Bronchial epithelial cell (primary cell): ENCODE measurements at regions not wholly inside any gene's neighbourhood (a gene's known extent, or its start where the extent isn't known, plus 50 kb on each side); places are given as distances from the start of the nearest gene placed in this dataset.

Source experiments
- DNase-seq: peaks from one replicate; pipeline ENCODE4 v3.0.0-alpha.2; 2010; ENCODE audit warnings: low read depth
- FAIRE-seq: peaks from 2 replicates; lab custom pipeline; 2011; peaks lifted over from hg19 to GRCh38; lab: Jason Lieb, UNC
- H3K27me3 ChIP-seq: 2 replicates; pipeline ENCODE4 v1.5.1; 2011; ENCODE audit warnings: low read length; ENCODE audit not compliant: control insufficient read depth, insufficient read depth
- H3K36me3 ChIP-seq: 2 replicates; pipeline ENCODE4 v1.5.1; 2011; ENCODE audit warnings: low read length; ENCODE audit not compliant: control insufficient read depth, insufficient read depth
- H3K4me3 ChIP-seq: 2 replicates; pipeline ENCODE4 v1.5.1; 2011; ENCODE audit warnings: mild to moderate bottlenecking, low read depth, low read length, control low read depth
- CTCF ChIP-seq: IDR thresholded peaks from 2 replicates; pipeline ENCODE4 v1.5.1; 2011; ENCODE audit warnings: mild to moderate bottlenecking, moderate library complexity, low read length, control low read depth, inconsistent platforms; ENCODE audit not compliant: insufficient read depth, severe bottlenecking

DNA sequence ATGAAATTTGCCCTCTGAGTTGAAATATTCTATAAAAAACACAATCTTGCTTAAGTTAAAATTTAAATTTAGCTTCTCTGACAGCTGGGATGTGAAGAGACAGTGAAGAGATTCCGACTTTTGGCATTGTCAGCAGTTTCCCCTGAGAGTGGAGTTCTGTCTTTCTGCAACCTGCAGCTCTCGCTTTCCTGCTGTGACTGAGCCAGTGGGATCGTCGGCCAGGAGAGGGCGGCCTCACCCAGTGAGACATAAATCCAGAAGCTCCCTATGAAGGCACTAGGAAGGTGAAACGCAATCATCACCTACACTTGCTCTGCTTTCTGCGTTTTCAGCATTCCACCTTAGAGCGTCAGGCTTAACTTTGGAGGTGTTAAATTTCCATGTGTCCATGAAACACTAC is 75.4 kb upstream of the HNMT start:
- H3K4me3 ChIP-seq = no peak overlapping the region
- FAIRE-seq = no peak
- H3K36me3 ChIP-seq = no peaks in the 10 kb centered on the region
- peak; percentile 56 for DNase-seq
- no peaks in the 10 kb centered on the region for H3K27me3 ChIP-seq
- peak; percentile 76 for TF ChIP-seq CTCF

- Histone ChIP-seq H3K36me3 (no peaks in the 10 kb centered on the region), H3K4me3 (no peak overlapping the region), H3K27me3 (no peaks in the 10 kb centered on the region)
- FAIRE-seq = no peak
- no peak for TF ChIP-seq CTCF
- DNase-seq = no peak
Measured at GRCh38 chr2:137892739-137893138, 71.5 kb upstream of the HNMT start.

GRCh38 chr2:137893145-137893544 is 71.1 kb upstream of the HNMT start:
- DNase-seq (no peak), FAIRE-seq (no peak)
- TF ChIP-seq CTCF = no peak
- H3K27me3 ChIP-seq = no peaks in the 10 kb centered on the region
- no peak overlapping the region for H3K4me3 ChIP-seq
- H3K36me3 ChIP-seq = no peaks in the 10 kb centered on the region

DNA sequence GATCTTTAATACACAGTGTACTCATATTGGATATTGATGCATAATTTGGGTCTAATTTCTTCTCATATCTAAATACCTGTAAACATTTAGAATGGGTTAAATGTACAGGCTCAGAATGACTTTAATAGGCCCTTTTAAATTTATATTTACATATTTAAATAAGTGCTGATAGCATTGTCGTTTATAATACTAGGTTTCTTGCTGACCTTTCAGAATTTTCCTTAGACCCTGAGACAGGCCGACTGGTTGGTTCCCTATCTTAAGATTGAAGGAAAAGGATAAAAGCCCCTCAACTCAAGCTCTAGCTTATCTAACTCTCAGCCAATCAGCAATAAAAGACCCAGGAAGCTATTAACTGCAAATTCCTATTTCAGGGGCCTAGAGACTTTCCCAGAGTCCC is 67.8 kb upstream of the HNMT start:
- Histone ChIP-seq H3K27me3 (no peaks in the 10 kb centered on the region), H3K4me3 (no peak overlapping the region), H3K36me3 (no peaks in the 10 kb centered on the region)
- no peak for TF ChIP-seq CTCF
- no peak for DNase-seq
- no peak for FAIRE-seq

- no peaks in the 10 kb centered on the region for H3K36me3 ChIP-seq
- H3K27me3 ChIP-seq = no peaks in the 10 kb centered on the region
- H3K4me3 ChIP-seq = no peak overlapping the region
- DNase-seq (no peak), FAIRE-seq (no peak)
- TF ChIP-seq CTCF = no peak
Measured at GRCh38 chr2:137897082-137897481, 67.2 kb upstream of the HNMT start.

DNA sequence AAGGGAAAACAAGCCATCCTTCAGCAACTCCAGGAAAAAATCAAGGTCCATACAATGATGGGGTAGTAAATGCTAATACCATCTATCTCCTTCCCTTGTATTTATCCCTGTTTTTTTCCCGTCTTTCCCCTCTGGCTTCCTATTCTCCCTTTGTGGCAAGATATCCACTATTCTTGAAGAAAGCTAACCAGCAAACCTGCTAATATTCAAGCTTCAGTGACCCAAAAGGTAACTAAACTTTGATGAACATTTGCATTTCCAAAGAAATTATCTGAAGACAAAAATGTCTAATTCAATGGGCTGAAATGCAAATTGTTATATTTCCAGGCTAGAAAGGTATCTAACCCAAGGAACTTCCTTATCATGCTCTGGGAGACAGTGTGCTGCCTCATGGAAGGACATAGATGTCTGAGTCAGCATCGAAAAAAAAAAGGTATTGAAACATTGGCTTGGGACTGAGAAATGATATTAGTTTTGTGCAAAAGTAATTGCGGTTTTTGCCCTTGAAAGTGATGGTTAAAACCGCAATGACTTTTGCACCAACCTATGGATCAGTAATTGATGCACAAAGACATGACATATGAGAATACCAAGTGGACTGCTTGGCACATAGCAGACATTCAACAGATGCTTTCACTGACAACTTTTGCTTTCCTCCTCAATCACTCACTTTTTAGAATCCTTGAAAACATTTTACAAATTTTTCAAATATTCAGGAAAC is 63.7 kb upstream of the HNMT start:
- FAIRE-seq (no peak), DNase-seq (no peak)
- no peaks in the 10 kb centered on the region for H3K27me3 ChIP-seq

More for the DNA sequence above, 63.7 kb upstream of the HNMT start:
- no peaks in the 10 kb centered on the region for H3K36me3 ChIP-seq
- no peak overlapping the region for H3K4me3 ChIP-seq
- TF ChIP-seq CTCF = no peak
